ENCODE measurements at regions not wholly inside any gene's neighbourhood (a gene's known extent, or its start where the extent isn't known, plus 50 kb on each side); places are given as distances from the start of the nearest gene placed in this dataset.

DNA sequence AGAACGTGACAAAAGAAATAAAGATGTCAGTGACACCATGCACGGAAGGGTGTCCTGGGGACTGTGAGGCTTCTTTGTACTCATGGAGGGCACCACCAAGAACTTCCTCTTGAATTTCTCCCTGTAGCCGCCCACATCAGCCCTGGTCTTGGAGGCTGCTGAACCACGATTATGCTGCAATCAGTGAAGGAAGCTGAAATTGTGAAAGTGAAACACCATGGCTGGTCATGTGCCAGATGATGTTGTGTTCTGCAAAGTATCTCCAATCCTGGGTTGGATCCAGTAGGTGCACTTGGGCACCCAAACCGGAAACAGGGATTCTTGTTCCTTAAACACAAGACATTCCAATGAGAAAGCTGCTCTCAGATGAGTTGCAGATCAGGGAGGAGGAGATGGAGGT, 104.4 kb upstream of the GOLGA6L6 start:
- H3K36me3 ChIP-seq (ENCODE audit: control insufficient read depth, low read length), result no peaks in the 10 kb centered on the region
- H3K4me3 ChIP-seq (ENCODE audit: low read length), result no peak overlapping the region
- peaks cover 9% of the 10 kb centered on the region; the same call in 1 of the 2 replicates for H3K27me3 ChIP-seq (ENCODE audit: control insufficient read depth, low read length)
- TF ChIP-seq EZH2phosphoT487 (IDR thresholded peaks at IDR 0.05; ENCODE audit: borderline replicate concordance, low read length), result no peak
- H3K4me2 ChIP-seq (ENCODE audit: low read length), result no peak overlapping the region
- no peaks in the 10 kb centered on the region for H4K20me1 ChIP-seq (ENCODE audit: control insufficient read depth, insufficient read depth, low read depth, low read length)
- H3K79me2 ChIP-seq (ENCODE audit: control insufficient read depth, low read length), result no peaks in the 10 kb centered on the region
- no peaks in the 10 kb centered on the region for H3F3A ChIP-seq (ENCODE audit: control insufficient read depth, insufficient read depth)
- no peaks in the 10 kb centered on the region for H3K4me1 ChIP-seq (ENCODE audit: control insufficient read depth, low read length)
- H3K9me2 ChIP-seq (replicated peaks; ENCODE audit: control insufficient read depth, low read length), result no peaks in the 10 kb centered on the region
- no peak overlapping the region for H3K27ac ChIP-seq (ENCODE audit: low read depth, low read length)
- no peaks in the 10 kb centered on the region for H3K9me3 ChIP-seq (ENCODE audit: control insufficient read depth, insufficient read depth, low read length)

DNA sequence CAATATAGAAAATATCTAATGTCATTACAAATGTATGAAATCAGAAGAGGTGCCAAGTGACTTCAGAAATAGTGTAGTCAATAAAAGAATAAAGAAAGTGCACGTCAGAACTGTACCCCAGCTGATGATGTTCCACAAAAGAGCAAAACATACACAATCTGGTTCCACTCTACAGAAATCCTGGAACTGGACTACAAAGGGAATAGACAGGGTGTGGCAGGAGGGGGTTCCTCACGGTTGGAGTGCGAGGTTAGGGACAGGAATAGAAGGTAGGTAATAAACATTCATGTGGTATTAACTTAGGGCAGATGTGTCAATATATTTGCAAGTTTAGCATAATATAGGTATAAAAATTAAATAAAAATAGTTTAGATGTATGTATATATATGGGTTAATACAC, 103.3 kb upstream of the GOLGA6L6 start:
- no peaks in the 10 kb centered on the region for H3K9me3 ChIP-seq (ENCODE audit: control insufficient read depth, insufficient read depth, low read length)
- H3K9me2 ChIP-seq (replicated peaks; ENCODE audit: control insufficient read depth, low read length), result no peaks in the 10 kb centered on the region
- no peak overlapping the region for H3K27ac ChIP-seq (ENCODE audit: low read depth, low read length)
- H3K36me3 ChIP-seq (ENCODE audit: control insufficient read depth, low read length), result no peaks in the 10 kb centered on the region
- TF ChIP-seq, protein P1, sequence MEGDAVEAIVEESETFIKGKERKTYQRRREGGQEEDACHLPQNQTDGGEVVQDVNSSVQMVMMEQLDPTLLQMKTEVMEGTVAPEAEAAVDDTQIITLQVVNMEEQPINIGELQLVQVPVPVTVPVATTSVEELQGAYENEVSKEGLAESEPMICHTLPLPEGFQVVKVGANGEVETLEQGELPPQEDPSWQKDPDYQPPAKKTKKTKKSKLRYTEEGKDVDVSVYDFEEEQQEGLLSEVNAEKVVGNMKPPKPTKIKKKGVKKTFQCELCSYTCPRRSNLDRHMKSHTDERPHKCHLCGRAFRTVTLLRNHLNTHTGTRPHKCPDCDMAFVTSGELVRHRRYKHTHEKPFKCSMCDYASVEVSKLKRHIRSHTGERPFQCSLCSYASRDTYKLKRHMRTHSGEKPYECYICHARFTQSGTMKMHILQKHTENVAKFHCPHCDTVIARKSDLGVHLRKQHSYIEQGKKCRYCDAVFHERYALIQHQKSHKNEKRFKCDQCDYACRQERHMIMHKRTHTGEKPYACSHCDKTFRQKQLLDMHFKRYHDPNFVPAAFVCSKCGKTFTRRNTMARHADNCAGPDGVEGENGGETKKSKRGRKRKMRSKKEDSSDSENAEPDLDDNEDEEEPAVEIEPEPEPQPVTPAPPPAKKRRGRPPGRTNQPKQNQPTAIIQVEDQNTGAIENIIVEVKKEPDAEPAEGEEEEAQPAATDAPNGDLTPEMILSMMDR (IDR thresholded peaks at IDR 0.05; ENCODE audit: low read depth, low read length, poor library complexity, severe bottlenecking), result no peak
- no peak for TF ChIP-seq EZH2phosphoT487 (IDR thresholded peaks at IDR 0.05; ENCODE audit: borderline replicate concordance, low read length)
- no peak overlapping the region for H3K4me3 ChIP-seq (ENCODE audit: low read length)
- H3K4me1 ChIP-seq (ENCODE audit: control insufficient read depth, low read length), result no peaks in the 10 kb centered on the region
- no peaks in the 10 kb centered on the region for H4K20me1 ChIP-seq (ENCODE audit: control insufficient read depth, insufficient read depth, low read depth, low read length)
- H3K4me2 ChIP-seq (ENCODE audit: low read length), result no peak overlapping the region
- no peaks in the 10 kb centered on the region for H3F3A ChIP-seq (ENCODE audit: control insufficient read depth, insufficient read depth)
- no peaks in the 10 kb centered on the region for H3K79me2 ChIP-seq (ENCODE audit: control insufficient read depth, low read length)
- H3K27me3 ChIP-seq (ENCODE audit: control insufficient read depth, low read length), result peaks cover 9% of the 10 kb centered on the region; the same call in 1 of the 2 replicates

DNA sequence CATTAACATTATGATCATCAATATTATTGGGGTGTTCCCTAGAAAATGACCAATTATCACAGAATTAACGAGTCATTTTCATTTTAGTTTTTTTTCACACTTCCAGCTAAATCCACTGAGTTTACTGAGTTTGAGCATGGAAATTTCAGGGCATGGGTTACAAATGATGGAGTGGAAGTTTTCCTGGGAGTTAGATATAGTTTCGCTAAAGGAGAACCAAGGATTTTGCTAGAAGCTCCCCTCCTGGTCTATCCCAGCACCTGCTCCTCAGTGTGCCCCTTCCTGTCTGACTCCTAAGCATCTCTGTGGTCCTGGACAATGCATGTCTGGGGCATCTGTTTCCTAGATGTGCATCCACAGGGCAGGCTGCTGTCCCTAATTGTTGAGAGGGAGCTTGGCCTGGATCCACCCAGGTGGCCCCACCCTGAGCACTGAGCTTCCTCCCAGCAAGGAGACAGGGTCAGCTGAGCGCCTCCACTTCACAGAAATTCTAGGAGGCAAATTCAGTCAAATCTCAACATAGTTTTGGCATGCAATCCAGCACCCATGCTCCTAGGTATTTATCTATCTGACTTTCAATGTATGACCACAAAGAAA, 102.3 kb upstream of the GOLGA6L6 start:
- no peaks in the 10 kb centered on the region for H3K9me2 ChIP-seq (replicated peaks; ENCODE audit: control insufficient read depth, low read length)
- no peaks in the 10 kb centered on the region for H3K9me3 ChIP-seq (ENCODE audit: control insufficient read depth, insufficient read depth, low read length)
- no peak overlapping the region for H3K27ac ChIP-seq (ENCODE audit: low read depth, low read length)
- H3K4me1 ChIP-seq (ENCODE audit: control insufficient read depth, low read length), result no peaks in the 10 kb centered on the region
- no peak overlapping the region for H3K4me2 ChIP-seq (ENCODE audit: low read length)
- H3F3A ChIP-seq (ENCODE audit: control insufficient read depth, insufficient read depth), result no peaks in the 10 kb centered on the region
- no peaks in the 10 kb centered on the region for H4K20me1 ChIP-seq (ENCODE audit: control insufficient read depth, insufficient read depth, low read depth, low read length)
- TF ChIP-seq EZH2phosphoT487 (IDR thresholded peaks at IDR 0.05; ENCODE audit: borderline replicate concordance, low read length), result no peak
- TF ChIP-seq, protein P1 (IDR thresholded peaks at IDR 0.05; ENCODE audit: low read depth, low read length, poor library complexity, severe bottlenecking), result no peak
- H3K79me2 ChIP-seq (ENCODE audit: control insufficient read depth, low read length), result no peaks in the 10 kb centered on the region
- H3K36me3 ChIP-seq (ENCODE audit: control insufficient read depth, low read length), result no peaks in the 10 kb centered on the region
- H3K27me3 ChIP-seq (ENCODE audit: control insufficient read depth, low read length), result peaks cover 9% of the 10 kb centered on the region; the same call in 1 of the 2 replicates
- H3K4me3 ChIP-seq (ENCODE audit: low read length), result no peak overlapping the region

DNA sequence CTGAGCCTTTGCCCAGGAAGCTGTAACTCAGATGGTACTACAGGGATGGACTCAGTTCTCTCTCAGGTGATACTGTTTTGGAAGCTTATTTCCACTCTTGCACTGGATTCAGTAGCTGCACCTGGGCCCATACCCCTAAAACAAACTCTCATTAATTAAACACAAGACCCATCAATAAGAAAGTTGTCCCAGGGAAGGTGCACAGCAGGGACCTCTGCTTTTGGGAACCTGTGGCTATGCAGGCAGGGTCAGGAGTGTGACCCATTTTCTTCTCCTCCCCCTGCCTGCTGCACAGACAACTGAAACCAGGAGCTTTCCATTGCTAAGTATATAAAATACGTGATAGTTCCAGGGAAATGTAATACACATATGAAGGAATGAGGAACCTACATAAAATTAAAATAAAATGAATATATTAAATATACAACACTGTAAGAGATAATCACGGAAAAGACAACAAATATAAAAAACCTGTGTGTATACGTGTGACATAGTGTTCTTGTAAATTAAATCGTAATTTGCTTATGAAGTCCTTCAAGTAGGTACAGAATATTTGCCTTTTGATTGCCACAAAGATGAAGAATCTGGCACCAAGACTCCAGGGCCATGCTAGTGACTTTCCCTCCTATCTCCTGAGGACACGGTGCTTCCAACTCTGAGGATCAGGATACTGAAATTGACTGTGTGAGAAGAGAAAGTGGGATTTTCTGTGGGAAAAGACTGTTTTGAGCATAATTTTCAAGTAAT, 101.6 kb upstream of the GOLGA6L6 start:
- no peaks in the 10 kb centered on the region for H3K9me3 ChIP-seq (ENCODE audit: control insufficient read depth, insufficient read depth, low read length)
- H3K4me2 ChIP-seq (ENCODE audit: low read length), result no peak overlapping the region
- no peak overlapping the region for H3K27ac ChIP-seq (ENCODE audit: low read depth, low read length)
- no peaks in the 10 kb centered on the region for H3F3A ChIP-seq (ENCODE audit: control insufficient read depth, insufficient read depth)
- no peaks in the 10 kb centered on the region for H3K4me1 ChIP-seq (ENCODE audit: control insufficient read depth, low read length)
- H3K79me2 ChIP-seq (ENCODE audit: control insufficient read depth, low read length), result no peaks in the 10 kb centered on the region
- H3K9me2 ChIP-seq (replicated peaks; ENCODE audit: control insufficient read depth, low read length), result no peaks in the 10 kb centered on the region
- H3K27me3 ChIP-seq (ENCODE audit: control insufficient read depth, low read length), result peaks cover 9% of the 10 kb centered on the region; the same call in 1 of the 2 replicates
- TF ChIP-seq, protein P1 (IDR thresholded peaks at IDR 0.05; ENCODE audit: low read depth, low read length, poor library complexity, severe bottlenecking), result no peak
- no peak for TF ChIP-seq EZH2phosphoT487 (IDR thresholded peaks at IDR 0.05; ENCODE audit: borderline replicate concordance, low read length)
- no peaks in the 10 kb centered on the region for H3K36me3 ChIP-seq (ENCODE audit: control insufficient read depth, low read length)
- no peak overlapping the region for H3K4me3 ChIP-seq (ENCODE audit: low read length)
- no peaks in the 10 kb centered on the region for H4K20me1 ChIP-seq (ENCODE audit: control insufficient read depth, insufficient read depth, low read depth, low read length)
